GM13977 (cell line): ENCODE measurements at regions not wholly inside any gene's neighbourhood (a gene's known extent, or its start where the extent isn't known, plus 50 kb on each side); places are given as distances from the start of the nearest gene placed in this dataset.

ENCODE experiments used
- DNase-seq: peaks from one replicate; pipeline ENCODE4 v3.0.0; 2012; ENCODE audit warnings: low spot score
- in situ Hi-C: fragments of 300-500 bp; cut with MboI; formaldehyde crosslinking; loops from one replicate; pipeline ENCODE4 v1.12.0; 2022; ENCODE audit warnings: low sequenced_read_pairs, low pct_unique_long_range_greater_than_20kb, mixed read lengths, inconsistent platforms; ENCODE audit not compliant: unreplicated experiment
- TF ChIP-seq, protein P1 (sequence below): IDR thresholded peaks from 2 replicates; pipeline ENCODE4 v1.5.1; 2012; ENCODE audit warnings: mild to moderate bottlenecking, control low read depth; ENCODE audit not compliant: insufficient read depth; ENCODE audit errors: extremely low read depth, missing control alignments

DNA sequence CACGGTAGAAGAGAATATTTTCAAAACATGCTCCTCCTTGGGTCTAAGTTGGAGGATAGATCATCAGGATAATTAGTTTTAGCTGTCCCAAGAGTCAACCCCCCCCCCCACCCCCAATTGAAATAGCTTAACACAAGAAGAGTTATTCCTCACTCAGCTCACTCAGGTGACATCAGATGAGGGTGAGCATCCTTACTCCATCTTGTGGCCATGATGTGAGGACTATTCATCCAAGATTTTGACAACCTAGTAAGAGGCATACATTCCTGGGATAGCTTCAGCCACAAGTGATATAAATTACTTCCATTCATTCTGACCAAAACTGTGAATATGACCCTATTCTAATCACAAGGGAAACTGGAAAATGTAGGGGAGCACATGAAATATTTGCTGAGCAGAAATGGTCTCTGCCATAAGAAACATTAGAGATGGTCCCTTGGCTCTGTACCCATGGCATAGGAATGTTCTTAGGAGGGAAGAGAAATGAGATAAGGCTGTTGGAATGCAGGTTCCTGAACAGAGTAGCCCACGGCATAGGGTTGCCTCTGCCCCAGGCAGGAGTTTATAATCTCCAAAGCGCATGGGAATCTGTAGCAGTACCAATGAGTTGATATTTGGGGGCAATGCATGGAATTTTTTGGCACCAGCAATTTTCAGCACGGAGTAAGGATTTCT lies 257.2 kb downstream of the CYRIA start:
- TF ChIP-seq, protein P1, sequence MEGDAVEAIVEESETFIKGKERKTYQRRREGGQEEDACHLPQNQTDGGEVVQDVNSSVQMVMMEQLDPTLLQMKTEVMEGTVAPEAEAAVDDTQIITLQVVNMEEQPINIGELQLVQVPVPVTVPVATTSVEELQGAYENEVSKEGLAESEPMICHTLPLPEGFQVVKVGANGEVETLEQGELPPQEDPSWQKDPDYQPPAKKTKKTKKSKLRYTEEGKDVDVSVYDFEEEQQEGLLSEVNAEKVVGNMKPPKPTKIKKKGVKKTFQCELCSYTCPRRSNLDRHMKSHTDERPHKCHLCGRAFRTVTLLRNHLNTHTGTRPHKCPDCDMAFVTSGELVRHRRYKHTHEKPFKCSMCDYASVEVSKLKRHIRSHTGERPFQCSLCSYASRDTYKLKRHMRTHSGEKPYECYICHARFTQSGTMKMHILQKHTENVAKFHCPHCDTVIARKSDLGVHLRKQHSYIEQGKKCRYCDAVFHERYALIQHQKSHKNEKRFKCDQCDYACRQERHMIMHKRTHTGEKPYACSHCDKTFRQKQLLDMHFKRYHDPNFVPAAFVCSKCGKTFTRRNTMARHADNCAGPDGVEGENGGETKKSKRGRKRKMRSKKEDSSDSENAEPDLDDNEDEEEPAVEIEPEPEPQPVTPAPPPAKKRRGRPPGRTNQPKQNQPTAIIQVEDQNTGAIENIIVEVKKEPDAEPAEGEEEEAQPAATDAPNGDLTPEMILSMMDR, result no peak
- in situ Hi-C loops, result no loop called here
- DNase-seq, result no peak

DNA sequence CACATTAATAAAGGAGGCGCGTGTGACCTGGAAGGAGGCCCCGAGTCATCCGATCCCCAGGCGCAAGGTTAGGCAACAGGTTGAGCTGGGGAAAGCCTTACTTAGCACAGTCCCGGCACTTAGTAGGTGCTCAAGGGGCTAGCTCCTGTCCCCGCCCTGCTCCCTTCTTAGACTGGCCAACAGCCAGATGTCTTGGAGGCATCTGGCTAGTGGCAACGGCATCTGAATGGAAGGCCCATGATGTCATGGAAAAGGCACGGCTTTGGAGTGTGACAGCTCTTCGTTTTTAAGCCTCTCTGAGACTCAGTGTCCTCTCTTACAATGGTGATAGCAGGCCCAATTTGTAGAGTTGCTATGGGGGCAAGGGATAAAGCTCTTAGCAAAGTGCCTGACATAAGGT lies 258.3 kb downstream of the CYRIA start:
- TF ChIP-seq, protein P1, result no peak
- in situ Hi-C loops, result no loop called here
- DNase-seq, result no peak

DNA sequence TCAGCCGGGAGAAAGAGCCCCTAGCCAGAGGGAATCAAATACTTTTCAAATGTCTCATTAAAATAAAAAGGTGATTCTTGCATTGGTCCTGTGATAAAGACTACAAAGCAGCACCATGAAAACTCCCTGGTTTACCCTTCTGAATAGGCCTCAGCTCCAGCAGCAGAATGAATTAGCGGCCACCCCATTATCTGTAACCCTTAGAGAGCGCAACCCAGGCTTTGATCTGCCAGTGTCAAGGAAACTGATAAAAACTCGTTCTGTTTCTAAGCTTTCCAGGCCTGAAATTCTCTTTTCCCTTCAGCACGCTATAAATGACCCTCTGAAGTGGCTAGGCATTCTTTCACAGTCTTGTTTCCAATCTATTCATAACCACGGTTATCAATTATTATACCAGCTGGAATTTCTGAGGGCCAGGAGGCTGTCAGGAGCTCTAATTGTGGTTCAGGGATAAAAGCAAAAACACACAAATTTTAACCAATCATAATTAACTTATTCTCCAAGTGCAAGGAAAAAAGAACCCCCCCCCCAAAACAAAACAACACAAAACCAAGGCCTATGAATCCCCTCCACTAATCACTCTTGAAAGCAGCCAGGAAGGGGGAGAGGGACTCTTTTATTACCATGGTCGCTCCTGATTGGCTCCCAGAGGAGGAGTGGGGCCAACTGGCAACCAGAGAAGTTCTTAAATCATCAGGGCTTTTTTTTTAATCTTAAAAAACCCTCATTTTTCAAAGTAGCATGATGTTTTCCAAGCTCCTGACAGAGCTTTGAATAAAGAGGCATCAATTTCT lies 258.9 kb downstream of the CYRIA start:
- DNase-seq, result no peak
- TF ChIP-seq, protein P1, result no peak
- in situ Hi-C loops, result no loop called here

DNA sequence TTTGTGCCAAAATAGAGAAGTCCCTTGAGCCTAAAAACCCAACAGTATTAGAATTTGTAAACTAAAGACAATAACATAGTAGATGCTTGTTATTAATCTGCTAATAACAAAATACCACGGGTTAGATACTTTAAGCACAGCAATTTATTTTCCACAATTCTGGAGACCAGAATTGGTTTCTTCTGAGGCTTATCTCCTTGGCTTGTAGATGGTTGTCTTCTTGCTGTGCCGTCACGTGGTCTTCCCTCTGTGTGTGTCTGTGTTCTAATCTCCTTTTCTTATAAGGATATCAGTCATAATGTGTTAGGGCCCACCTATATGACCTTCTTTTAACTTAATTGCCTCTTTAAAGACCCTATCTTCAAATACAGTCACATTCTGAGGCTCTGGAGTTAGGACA lies 260.1 kb downstream of the CYRIA start:
- no peak for DNase-seq
- TF ChIP-seq, protein P1, result no peak
- in situ Hi-C loops, result no loop called here

DNA sequence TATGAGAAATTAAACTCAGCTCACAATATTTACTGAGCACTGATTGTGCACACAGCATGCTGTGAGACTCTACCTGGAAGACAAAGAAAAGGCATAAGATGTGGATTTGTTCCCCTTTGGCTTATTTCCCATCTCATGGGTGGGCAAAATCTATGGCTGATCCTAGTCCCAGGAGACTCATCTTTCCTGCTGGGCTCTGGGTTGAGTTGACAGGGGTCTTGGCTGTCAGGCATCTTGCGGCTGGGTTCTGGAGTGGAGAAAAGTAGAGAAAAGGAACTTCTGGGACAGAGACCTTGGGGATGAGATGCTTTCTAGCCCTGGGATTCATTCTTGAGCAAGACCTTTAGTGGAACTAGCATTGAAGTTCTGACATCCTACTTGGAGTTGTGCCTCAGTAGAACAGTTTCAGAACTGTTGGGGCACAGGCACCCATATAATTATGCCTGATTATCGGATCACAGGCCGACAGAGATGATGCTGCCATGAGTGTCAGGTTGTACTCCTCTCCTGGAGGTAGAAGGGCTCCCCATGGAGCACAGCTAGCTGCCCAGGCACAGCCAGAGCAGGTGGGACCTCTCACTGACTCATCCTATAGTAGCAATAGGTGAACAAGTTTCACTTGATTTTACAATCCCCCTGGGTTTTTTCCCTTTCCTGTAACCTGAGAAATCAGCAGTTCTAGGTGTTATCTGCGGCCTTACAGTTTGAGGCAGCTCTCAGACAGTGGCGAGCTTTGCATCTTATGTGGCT lies 260.9 kb downstream of the CYRIA start:
- DNase-seq, result no peak
- in situ Hi-C loops, result no loop called here
- TF ChIP-seq, protein P1, result no peak

DNA sequence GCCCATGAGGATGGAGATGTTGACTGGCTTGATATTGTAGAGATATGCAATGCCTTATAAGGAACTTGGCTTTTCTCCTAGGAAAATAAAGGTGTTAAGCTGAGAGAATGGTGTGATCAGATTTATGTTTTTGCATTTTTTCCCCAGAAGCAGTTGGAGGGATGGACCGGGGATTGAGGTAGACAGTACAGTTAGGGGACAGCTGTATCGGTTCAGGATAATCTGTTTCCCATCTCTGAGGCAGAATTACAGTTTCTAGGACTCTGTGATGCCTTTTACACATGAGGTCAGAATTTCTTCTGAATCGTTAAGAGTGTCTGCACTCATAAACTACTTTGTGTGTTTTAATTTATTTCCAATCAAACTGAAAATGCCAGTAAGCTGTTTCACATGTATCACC lies 261.5 kb downstream of the CYRIA start:
- TF ChIP-seq, protein P1, result no peak
- in situ Hi-C loops, result no loop called here
- DNase-seq, result no peak
